Stomach (tissue), 8 donors: ENCODE measurements at regions not wholly inside any gene's neighbourhood (a gene's known extent, or its start where the extent isn't known, plus 50 kb on each side); places are given as distances from the start of the nearest gene placed in this dataset.

Experiments
- DNase-seq, 2 donors: peaks; one replicate each; pipeline versions ENCODE4 v3.0.0 to v3.0.0-alpha.2; 2013 to 2019
- H3K27ac ChIP-seq, 5 donors: fragments of 200-600 bp in 4 of 5; sonication (generic) in 4 of 5; one replicate each; pipeline ENCODE4 v1.5.1; 2013 to 2019; ENCODE audit warnings: mild to moderate bottlenecking in 1 of 5, moderate library complexity in 1 of 5
- H3K27me3 ChIP-seq, 3 donors: fragments of 200-600 bp; sonication (generic); one replicate each; pipeline ENCODE4 v1.5.1; 2017 to 2019; ENCODE audit warnings: mixed run types in 1 of 3
- H3K36me3 ChIP-seq, 4 donors: fragments of 200-600 bp; sonication (generic); 1 replicate in 3 of 4; 2 replicates in 1 of 4; pipeline ENCODE4 v1.5.1; 2016 to 2019
- H3K4me1 ChIP-seq, 4 donors: fragments of 200-600 bp; sonication (generic); one replicate each; pipeline ENCODE4 v1.5.1; 2016 to 2019
- H3K4me3 ChIP-seq, 4 donors: fragments of 200-600 bp; sonication (generic) in 3 of 4; one replicate each; pipeline ENCODE4 v1.5.1; 2016 to 2019; ENCODE audit warnings: mild to moderate bottlenecking in 1 of 4
- H3K9me3 ChIP-seq, 4 donors: fragments of 200-600 bp; sonication (generic); one replicate each; pipeline ENCODE4 v1.5.1; 2016 to 2019
- EP300 ChIP-seq: sonication (generic); formaldehyde crosslinking; IDR thresholded peaks from one replicate; pipeline ENCODE4 v1.6.1; 2017; ENCODE audit warnings: antibody characterized with exemption
- POLR2A ChIP-seq, 4 donors: fragments of 450-650 bp; IDR thresholded peaks; one replicate each; pipeline ENCODE4 v1.6.1; 2016; ENCODE audit warnings: antibody characterized with exemption in 4 of 4, control low read depth in 2 of 4, mild to moderate bottlenecking in 1 of 4, moderate library complexity in 1 of 4
- POLR2AphosphoS5 ChIP-seq, 3 donors: sonication (generic); formaldehyde crosslinking; IDR thresholded peaks; one replicate each; pipeline ENCODE4 v1.6.1; 2016; ENCODE audit warnings: antibody characterized with exemption in 3 of 3
- WGBS, 5 donors: extraction: QIAGEN DNeasy Blood & Tissue Kit in 3 of 5; methylation state at CpG; one replicate each; pipeline versions ENCODE4 v1.1.5 to v1.1.7; 2013 to 2018; 5-methylcytosine and 5-hydroxymethylcytosine counted together
- intact Hi-C: fragments of 100-400 bp; cut with DNase I; formaldehyde crosslinking; loops from one replicate; pipeline ENCODE4 v1.15.1; 2023; ENCODE audit warnings: low total_unique reads
- TF ChIP-seq, protein P1 (sequence below), 7 experiments: fragments of 450-650 bp in 4 of 7; fragments of 200-600 bp in 3 of 7; sonication (generic) in 3 of 7; IDR thresholded peaks; one replicate each; pipeline ENCODE4 v1.5.1; 2016 to 2019; ENCODE audit warnings: antibody characterized with exemption in 7 of 7, control low read depth in 2 of 7, mild to moderate bottlenecking in 1 of 7
- donor health status: healthy with polysubstance abuse.
- donor health status: Bipolar disorder and iron deficiency.
- donor health status: healthy.

DNA sequence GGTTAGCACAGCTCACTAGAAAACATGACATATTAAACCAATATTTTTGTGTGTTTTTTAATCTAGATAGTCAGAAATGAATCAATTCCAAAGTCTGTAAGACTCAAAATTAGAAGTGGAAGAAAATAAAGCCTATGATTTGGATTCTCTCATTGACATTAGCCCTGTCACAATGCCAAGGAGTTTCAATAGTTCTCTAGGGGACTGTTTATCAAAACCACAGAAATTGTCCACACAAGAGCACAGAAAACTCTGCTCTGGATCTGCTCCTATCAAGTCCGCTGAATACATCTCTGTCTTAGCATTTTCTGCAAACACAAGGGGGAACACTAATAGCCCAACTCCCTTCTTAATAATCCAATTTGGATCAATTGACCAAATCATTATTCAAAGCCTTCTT is 152.0 kb downstream of the HS3ST3B1 start:
- H3K27me3 ChIP-seq: peaks cover 0 to 3% (median 0%) of the 10 kb centered on the region in 3 donors
- intact Hi-C loops: no loop called here
- H3K36me3 ChIP-seq: no peaks in the 10 kb centered on the region
- no peak overlapping the region for H3K4me3 ChIP-seq
- no peak overlapping the region for H3K27ac ChIP-seq
- WGBS, 5 donors: 68 to 88% (median 81%) methylated on average over 1 of the region's 1 CpG
- no peaks in the 10 kb centered on the region for H3K9me3 ChIP-seq
- TF ChIP-seq EP300 (no peak), POLR2A (IDR thresholded peaks at IDR 0.05) (no peak), POLR2AphosphoS5 (IDR thresholded peaks at IDR 0.05) (no peak)
- TF ChIP-seq, protein P1, sequence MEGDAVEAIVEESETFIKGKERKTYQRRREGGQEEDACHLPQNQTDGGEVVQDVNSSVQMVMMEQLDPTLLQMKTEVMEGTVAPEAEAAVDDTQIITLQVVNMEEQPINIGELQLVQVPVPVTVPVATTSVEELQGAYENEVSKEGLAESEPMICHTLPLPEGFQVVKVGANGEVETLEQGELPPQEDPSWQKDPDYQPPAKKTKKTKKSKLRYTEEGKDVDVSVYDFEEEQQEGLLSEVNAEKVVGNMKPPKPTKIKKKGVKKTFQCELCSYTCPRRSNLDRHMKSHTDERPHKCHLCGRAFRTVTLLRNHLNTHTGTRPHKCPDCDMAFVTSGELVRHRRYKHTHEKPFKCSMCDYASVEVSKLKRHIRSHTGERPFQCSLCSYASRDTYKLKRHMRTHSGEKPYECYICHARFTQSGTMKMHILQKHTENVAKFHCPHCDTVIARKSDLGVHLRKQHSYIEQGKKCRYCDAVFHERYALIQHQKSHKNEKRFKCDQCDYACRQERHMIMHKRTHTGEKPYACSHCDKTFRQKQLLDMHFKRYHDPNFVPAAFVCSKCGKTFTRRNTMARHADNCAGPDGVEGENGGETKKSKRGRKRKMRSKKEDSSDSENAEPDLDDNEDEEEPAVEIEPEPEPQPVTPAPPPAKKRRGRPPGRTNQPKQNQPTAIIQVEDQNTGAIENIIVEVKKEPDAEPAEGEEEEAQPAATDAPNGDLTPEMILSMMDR (IDR thresholded peaks at IDR 0.05): no peak
- H3K4me1 ChIP-seq: no peaks in the 10 kb centered on the region
- DNase-seq: no peak

DNA sequence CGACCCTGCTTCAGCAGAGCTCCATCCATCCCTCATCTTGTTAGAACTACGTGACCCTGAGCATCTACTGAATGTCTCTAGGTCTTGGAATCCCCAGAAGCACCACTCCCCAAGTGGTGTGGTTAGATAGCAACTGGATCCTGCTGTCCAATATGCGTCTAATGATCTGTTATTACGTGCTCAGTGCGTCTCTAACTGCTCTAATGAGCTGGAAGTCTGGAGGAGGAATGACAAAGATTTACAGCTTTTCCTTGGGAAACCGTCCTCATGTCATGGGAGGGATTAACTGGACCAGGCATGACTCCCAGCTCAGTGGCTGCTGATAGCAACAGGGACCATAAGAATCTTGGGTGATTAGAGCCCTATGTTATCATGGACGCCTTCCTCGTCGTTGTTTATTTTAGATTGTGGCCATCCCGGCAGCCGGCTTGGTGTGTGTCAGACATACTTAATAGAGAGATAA is 150.9 kb downstream of the HS3ST3B1 start:
- peaks cover 0 to 3% (median 0%) of the 10 kb centered on the region in 3 donors for H3K27me3 ChIP-seq
- no peaks in the 10 kb centered on the region for H3K36me3 ChIP-seq
- peak in 1 of 2 donors; percentile 24 for DNase-seq
- intact Hi-C loops: no loop called here
- H3K4me1 ChIP-seq: no peaks in the 10 kb centered on the region
- TF ChIP-seq, protein P1 (IDR thresholded peaks at IDR 0.05): no peak
- TF ChIP-seq EP300 (no peak), POLR2AphosphoS5 (IDR thresholded peaks at IDR 0.05) (no peak), POLR2A (IDR thresholded peaks at IDR 0.05) (no peak)
- no peak overlapping the region for H3K4me3 ChIP-seq
- H3K9me3 ChIP-seq: no peaks in the 10 kb centered on the region
- WGBS, 5 donors: 33 to 40% (median 37%) methylated on average over 11 of the region's 11 CpGs
- H3K27ac ChIP-seq: no peak overlapping the region

DNA sequence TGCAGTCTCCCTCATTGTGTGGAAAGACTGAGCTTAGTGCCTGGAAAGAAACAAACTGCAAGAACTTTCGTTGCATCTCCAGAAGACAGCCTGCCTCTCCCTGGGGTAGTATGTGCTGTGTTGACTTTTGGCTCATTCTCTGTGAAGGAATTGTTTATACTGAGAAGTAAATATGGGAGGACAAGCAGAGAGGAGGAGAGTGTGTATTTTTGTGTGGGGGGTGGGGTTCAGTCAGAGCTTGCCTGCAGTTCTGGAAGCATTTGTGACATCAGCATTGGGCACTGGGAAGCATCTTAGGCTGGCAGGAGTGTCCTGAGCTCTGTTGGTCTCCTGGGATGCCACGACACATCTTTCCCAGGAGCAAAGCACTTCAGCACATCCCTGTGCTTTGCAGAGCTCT is 147.9 kb downstream of the HS3ST3B1 start:
- TF ChIP-seq POLR2A (IDR thresholded peaks at IDR 0.05) (no peak), EP300 (no peak)
- WGBS, 5 donors: 24 to 49% (median 35%) methylated on average over 2 of the region's 2 CpGs
- Histone ChIP-seq H3K9me3 (no peaks in the 10 kb centered on the region), H3K4me1 (no peaks in the 10 kb centered on the region), H3K36me3 (no peaks in the 10 kb centered on the region), H3K27me3 (no peaks in the 10 kb centered on the region), H3K27ac (no peak overlapping the region), H3K4me3 (no peak overlapping the region)
- DNase-seq: peak in 1 of 2 donors; percentile 31
- intact Hi-C loops: no loop called here

DNA sequence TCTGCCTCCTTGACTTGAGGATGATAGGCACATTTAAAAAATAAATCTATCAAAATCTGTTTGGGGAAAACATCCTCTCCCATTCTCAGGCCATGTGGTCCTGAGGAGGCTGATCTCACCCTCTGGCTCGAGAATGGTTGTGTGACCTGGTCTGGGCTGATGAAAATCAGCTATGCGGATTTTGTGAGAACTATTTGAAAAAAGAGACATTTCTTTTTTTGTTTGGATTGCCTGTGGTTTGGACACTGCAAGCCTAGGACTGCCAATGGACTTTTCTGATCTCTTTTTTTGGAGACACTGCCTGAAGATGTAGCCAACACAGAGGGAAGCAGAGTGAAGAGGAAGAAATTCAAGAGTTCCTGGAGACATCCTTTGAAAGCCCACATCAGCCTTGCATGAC is 145.9 kb downstream of the HS3ST3B1 start:
- no peaks in the 10 kb centered on the region for H3K27me3 ChIP-seq
- H3K36me3 ChIP-seq: no peaks in the 10 kb centered on the region
- intact Hi-C loops: no loop called here
- H3K4me1 ChIP-seq: no peaks in the 10 kb centered on the region
- no peak overlapping the region for H3K27ac ChIP-seq
- H3K4me3 ChIP-seq: no peak overlapping the region
- no peaks in the 10 kb centered on the region for H3K9me3 ChIP-seq
- TF ChIP-seq, protein P1 (IDR thresholded peaks at IDR 0.05): no peak
- TF ChIP-seq EP300: no peak
- no peak for TF ChIP-seq POLR2A (IDR thresholded peaks at IDR 0.05)
- TF ChIP-seq POLR2AphosphoS5 (IDR thresholded peaks at IDR 0.05): no peak
- no peak for DNase-seq
- 47 to 72% (median 64%) methylated on average over 2 of the region's 2 CpGs for WGBS, 5 donors

DNA sequence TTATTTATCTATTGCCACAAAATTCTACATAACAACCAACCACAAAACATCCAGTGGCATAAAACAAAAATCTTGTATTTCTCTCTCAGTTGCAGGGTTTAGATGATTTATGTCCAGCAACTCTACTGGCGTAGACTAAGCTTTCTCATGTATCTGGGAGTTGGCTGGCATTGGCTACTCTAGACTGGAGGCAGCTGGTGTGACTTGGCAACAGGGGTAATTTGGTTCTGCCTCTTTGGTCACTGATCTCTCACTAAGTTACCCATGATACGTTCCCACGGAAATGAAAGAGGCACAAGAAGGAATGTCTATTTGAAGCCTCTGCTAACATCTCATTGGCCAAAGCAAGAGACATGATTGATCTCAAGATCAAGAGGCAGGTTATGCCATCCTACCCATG is 144.0 kb downstream of the HS3ST3B1 start:
- no peaks in the 10 kb centered on the region for H3K4me1 ChIP-seq
- no peak for TF ChIP-seq POLR2A (IDR thresholded peaks at IDR 0.05)
- TF ChIP-seq POLR2AphosphoS5 (IDR thresholded peaks at IDR 0.05): no peak
- no peak for TF ChIP-seq EP300
- TF ChIP-seq, protein P1 (IDR thresholded peaks at IDR 0.05): no peak
- no peaks in the 10 kb centered on the region for H3K27me3 ChIP-seq
- H3K4me3 ChIP-seq: no peak overlapping the region
- H3K36me3 ChIP-seq: no peaks in the 10 kb centered on the region
- DNase-seq: no peak
- WGBS, 5 donors: 94 to 99% (median 94%) methylated on average over 3 of the region's 3 CpGs
- no peak overlapping the region for H3K27ac ChIP-seq
- intact Hi-C loops: no loop called here
- no peaks in the 10 kb centered on the region for H3K9me3 ChIP-seq
